Endothelial cell of umbilical vein (primary cell): ENCODE measurements at regions not wholly inside any gene's neighbourhood (a gene's known extent, or its start where the extent isn't known, plus 50 kb on each side); places are given as distances from the start of the nearest gene placed in this dataset.

ENCODE experiments used
- BruUV-seq: library from RNA; stranded (reverse); fragments of 400-500 nt; replicated peaks from 2 replicates; lab custom pipeline; 2021; lab: Mats Ljungman, UMichigan
- CTCF ChIA-PET: fragments of 300-600, 350-600 bp; sonication (Branson Sonifier 250); formaldehyde crosslinking; loops from one replicate; lab custom pipeline; 2021; ENCODE audit warnings: antibody characterized with exemption, inconsistent platforms; lab: Charles Lee
- POLR2A ChIA-PET: fragments of 300-600, 350-600 bp; sonication (Branson Sonifier 250); formaldehyde crosslinking; loops from one replicate; lab custom pipeline; 2021; ENCODE audit warnings: antibody characterized with exemption, inconsistent platforms; lab: Charles Lee
- DNase-seq: peaks from one replicate; pipeline ENCODE4 v3.0.0-alpha.2; 2011; ENCODE audit warnings: low read depth, low spot score
- FAIRE-seq: peaks from 2 replicates; lab custom pipeline; 2011; peaks lifted over from hg19 to GRCh38; lab: Jason Lieb, UNC
- H2AFZ ChIP-seq: 2 replicates; pipeline ENCODE4 v1.6.0; 2012; ENCODE audit warnings: low read depth, low read length, control low read depth, inconsistent platforms
- H3K27ac ChIP-seq: 2 replicates; pipeline ENCODE4 v1.5.1; 2011; ENCODE audit warnings: low read depth, mild to moderate bottlenecking, control low read depth, low read length, moderate library complexity; ENCODE audit not compliant: insufficient read depth
- H3K27me3 ChIP-seq, 2 experiments: 2 replicates each; pipeline versions ENCODE4 v1.6.0 to v1.6.1; 2011; ENCODE audit warnings: low read length in 2 of 2, mixed read lengths in 1 of 2; ENCODE audit not compliant: control insufficient read depth in 2 of 2, insufficient read depth in 2 of 2
- H3K36me3 ChIP-seq, 2 experiments: 2 replicates in 1 of 2; 3 replicates in 1 of 2; pipeline ENCODE4 v1.5.1; 2011; ENCODE audit warnings: low read length in 2 of 2, mild to moderate bottlenecking in 1 of 2, moderate library complexity in 1 of 2; ENCODE audit not compliant: control insufficient read depth in 2 of 2, insufficient read depth in 2 of 2; ENCODE audit errors: extremely low read depth in 1 of 2
- H3K4me1 ChIP-seq: 3 replicates; pipeline ENCODE4 v1.5.1; 2011; ENCODE audit warnings: mild to moderate bottlenecking, low read length; ENCODE audit not compliant: control insufficient read depth, insufficient read depth; ENCODE audit errors: extremely low read depth
- H3K4me2 ChIP-seq: 2 replicates; pipeline ENCODE4 v1.6.1; 2011; ENCODE audit warnings: low read length, control low read depth, mixed read lengths; ENCODE audit not compliant: insufficient read depth
- H3K4me3 ChIP-seq, 3 experiments: fragments of 200-600 bp in 1 of 3; sonication (generic), shearing (Covaris generic) in 1 of 3; replicated peaks in 1 of 3; 2 replicates each; pipeline ENCODE4 v1.5.1; 2011 to 2016; ENCODE audit warnings: control low read depth in 3 of 3, low read length in 3 of 3, mild to moderate bottlenecking in 2 of 3, inconsistent platforms in 1 of 3, low read depth in 1 of 3, moderate library complexity in 1 of 3; ENCODE audit not compliant: insufficient read depth in 1 of 3
- H3K79me2 ChIP-seq: 2 replicates; pipeline ENCODE4 v1.6.0; 2012; ENCODE audit warnings: low read length, inconsistent platforms; ENCODE audit not compliant: control insufficient read depth, insufficient read depth
- H3K9ac ChIP-seq: replicated peaks from 2 replicates; pipeline ENCODE3; 2011; ENCODE audit warnings: low read length, control low read depth; ENCODE audit not compliant: insufficient read depth; ENCODE audit errors: extremely low read depth
- H3K9me1 ChIP-seq: replicated peaks from 3 replicates; pipeline ENCODE4 v1.6.0; 2011; ENCODE audit warnings: mild to moderate bottlenecking, low read length; ENCODE audit not compliant: control insufficient read depth, insufficient read depth; ENCODE audit errors: extremely low read depth
- H3K9me3 ChIP-seq: replicated peaks from 2 replicates; pipeline ENCODE4 v1.5.1; 2012; ENCODE audit warnings: low read length, inconsistent platforms; ENCODE audit not compliant: control insufficient read depth, insufficient read depth
- H4K20me1 ChIP-seq: replicated peaks from 2 replicates; pipeline ENCODE3; 2011; ENCODE audit warnings: mild to moderate bottlenecking, low read length; ENCODE audit not compliant: control insufficient read depth, insufficient read depth; ENCODE audit errors: extremely low read depth
- CTCF ChIP-seq, 2 donors: IDR thresholded peaks; 1 replicate in 1 of 2; 2 replicates in 1 of 2; pipeline ENCODE4 v1.5.1; 2011; ENCODE audit warnings: low read length in 2 of 2, mild to moderate bottlenecking in 2 of 2, moderate library complexity in 2 of 2, control low read depth in 1 of 2, inconsistent platforms in 1 of 2, low read depth in 1 of 2; ENCODE audit not compliant: insufficient read depth in 1 of 2; ENCODE audit errors: extremely low read depth in 1 of 2
- EZH2 ChIP-seq: IDR thresholded peaks from 2 replicates; pipeline ENCODE4 v1.6.1; 2012; ENCODE audit warnings: borderline replicate concordance, low read depth, mild to moderate bottlenecking, moderate library complexity, low read length, inconsistent platforms; ENCODE audit not compliant: severe bottlenecking
- FOS ChIP-seq: IDR thresholded peaks from 2 replicates; pipeline ENCODE4 v1.6.1; 2011; ENCODE audit warnings: mild to moderate bottlenecking, low read length, moderate library complexity, borderline replicate concordance; ENCODE audit not compliant: insufficient read depth
- GATA2 ChIP-seq: IDR thresholded peaks from 2 replicates; pipeline ENCODE4 v1.7.0; 2011; ENCODE audit warnings: low read depth, mild to moderate bottlenecking, moderate library complexity, mixed read lengths, low read length; ENCODE audit not compliant: insufficient read length, insufficient read depth
- JUN ChIP-seq: IDR thresholded peaks from 2 replicates; pipeline ENCODE4 v1.6.1; 2011; ENCODE audit warnings: borderline replicate concordance, low read depth; ENCODE audit not compliant: insufficient read length, insufficient read depth
- MAX ChIP-seq: IDR thresholded peaks from 2 replicates; pipeline ENCODE4 v1.6.1; 2011; ENCODE audit not compliant: insufficient read depth, insufficient read length
- MYC ChIP-seq: IDR thresholded peaks from one replicate; pipeline ENCODE4 v1.6.1; 2011; ENCODE audit warnings: mild to moderate bottlenecking, low read depth, low read length
- POLR2A ChIP-seq: IDR thresholded peaks from 2 replicates; pipeline ENCODE4 v1.6.1; 2012; ENCODE audit warnings: low read depth, mild to moderate bottlenecking, control low read depth, low read length
- POLR2AphosphoS5 ChIP-seq: IDR thresholded peaks from 2 replicates; pipeline ENCODE4 v1.6.1; 2012; ENCODE audit warnings: low read depth, mild to moderate bottlenecking, control low read depth, low read length, moderate library complexity; ENCODE audit not compliant: insufficient read depth
- dilution Hi-C: fragments of 300-500 bp; cut with MboI; formaldehyde crosslinking; loops from one replicate; pipeline ENCODE4 v1.15.0; 2019; ENCODE audit warnings: low sequenced_read_pairs; ENCODE audit not compliant: extremely low pct_ligation_motif_present
- intact Hi-C: fragments of 100-400 bp; cut with micrococcal nuclease; formaldehyde crosslinking; loops from one replicate; pipeline ENCODE4 v1.10.0; 2022

DNA sequence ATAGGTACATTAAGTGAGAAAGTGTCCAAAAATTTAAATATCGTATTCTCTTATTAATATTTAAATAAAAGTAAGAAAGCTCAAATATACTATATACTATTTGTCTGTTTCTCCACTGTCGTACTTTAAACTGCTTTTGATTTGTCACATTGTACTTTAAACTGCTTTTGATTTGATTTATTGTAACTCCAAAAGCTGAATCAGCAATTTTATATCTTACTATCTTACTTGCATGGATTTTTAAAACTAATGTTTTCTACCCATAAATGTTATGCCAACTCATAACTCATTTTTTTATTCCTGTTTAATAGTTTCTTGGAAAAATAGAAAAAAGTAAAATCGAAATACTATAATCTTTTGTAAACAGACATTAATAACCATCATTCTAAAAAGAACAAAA lies 1128.2 kb upstream of the ACVR2A start:
- Histone ChIP-seq H3K36me3 (no peaks in the 10 kb centered on the region), H3K9me1 (no peaks in the 10 kb centered on the region), H3K4me2 (no peak overlapping the region), H3K27me3 (no peaks in the 10 kb centered on the region), H3K79me2 (no peaks in the 10 kb centered on the region), H3K4me3 (no peak overlapping the region), H2AFZ (no peak overlapping the region), H4K20me1 (no peaks in the 10 kb centered on the region), H3K27ac (no peak overlapping the region), H3K4me1 (no peaks in the 10 kb centered on the region), H3K9me3 (no peaks in the 10 kb centered on the region), H3K9ac (no peak overlapping the region)
- TF ChIP-seq MAX (no peak), POLR2AphosphoS5 (no peak), CTCF (IDR thresholded peaks at IDR 0.05; ENCODE audit: extremely low read depth in 1 of 2, insufficient read depth in 1 of 2, low read depth in 1 of 2, low read length in 2 of 2) (no peak), GATA2 (no peak), FOS (no peak), POLR2A (no peak), MYC (no peak), EZH2 (no peak), JUN (no peak)
- ChIA-PET POLR2A (no interaction called here), CTCF (interaction anchor here (1.0 kb wide), 1 partner anchor 17 kb away, joined by 4 read pairs; no protein-coding TSS in a partner anchor)
- intact Hi-C loops, result no loop called here
- dilution Hi-C loops, result no loop called here
- no peak for FAIRE-seq
- DNase-seq, result no peak
- no TSS peak for BruUV-seq
